Activated T-cell treated with anti-CD3 and anti-CD28 coated beads, Interleukin-2, amount 50 U/mL, for 24 hours (primary cell): ENCODE measurements at regions not wholly inside any gene's neighbourhood (a gene's known extent, or its start where the extent isn't known, plus 50 kb on each side); places are given as distances from the start of the nearest gene placed in this dataset.

Source experiments
- DNase-seq: peaks from one replicate; pipeline ENCODE4 v3.0.0-alpha.2; 2020
- H3K27ac Mint-ChIP-seq: 2 replicates; pipeline ENCODE4 v1.8.0; 2020; ENCODE audit warnings: mild to moderate bottlenecking, mixed read lengths
- H3K27me3 Mint-ChIP-seq: 2 replicates; pipeline ENCODE4 v1.8.0; 2020; ENCODE audit warnings: mixed read lengths
- H3K36me3 Mint-ChIP-seq: 2 replicates; pipeline ENCODE4 v1.8.0; 2020; ENCODE audit warnings: low read depth, mixed read lengths
- H3K4me1 Mint-ChIP-seq: 2 replicates; pipeline ENCODE4 v1.8.0; 2020; ENCODE audit warnings: low read depth, mixed read lengths
- H3K4me3 Mint-ChIP-seq: 2 replicates; pipeline ENCODE4 v1.8.0; 2020; ENCODE audit warnings: mild to moderate bottlenecking, moderate library complexity, mixed read lengths
- H3K9me3 Mint-ChIP-seq: 2 replicates; pipeline ENCODE4 v1.8.0; 2020; ENCODE audit warnings: mixed read lengths

- no peaks in the 10 kb centered on the region for H3K36me3 Mint-ChIP-seq
- H3K9me3 Mint-ChIP-seq, result no peaks in the 10 kb centered on the region
- no peak overlapping the region for H3K4me3 Mint-ChIP-seq
- peaks cover 8% of the 10 kb centered on the region for H3K4me1 Mint-ChIP-seq
- no peak for DNase-seq
- H3K27ac Mint-ChIP-seq, result no peak overlapping the region
- no peaks in the 10 kb centered on the region for H3K27me3 Mint-ChIP-seq
Observed at GRCh38 chr12:67927324-67927723, 61.9 kb upstream of the IFNG-AS1 start.

GRCh38 chr12:67927815-67928214 is 61.4 kb upstream of the IFNG-AS1 start:
- no peaks in the 10 kb centered on the region for H3K9me3 Mint-ChIP-seq

GRCh38 chr12:67928621-67929383 is 60.4 kb upstream of the IFNG-AS1 start:
- no peaks in the 10 kb centered on the region for H3K36me3 Mint-ChIP-seq
- H3K4me1 Mint-ChIP-seq, result peaks cover 8% of the 10 kb centered on the region
- no peak overlapping the region for H3K4me3 Mint-ChIP-seq
- H3K27ac Mint-ChIP-seq, result no peak overlapping the region
- no peaks in the 10 kb centered on the region for H3K27me3 Mint-ChIP-seq
- H3K9me3 Mint-ChIP-seq, result no peaks in the 10 kb centered on the region
- DNase-seq, result no peak

More at GRCh38 chr12:67927815-67928214, 61.4 kb upstream of the IFNG-AS1 start:
- no peak for DNase-seq
- Mint-ChIP-seq H3K4me3 (no peak overlapping the region), H3K27me3 (no peaks in the 10 kb centered on the region), H3K36me3 (no peaks in the 10 kb centered on the region), H3K27ac (no peak overlapping the region), H3K4me1 (peaks cover 8% of the 10 kb centered on the region)

- Mint-ChIP-seq H3K36me3 (no peaks in the 10 kb centered on the region), H3K9me3 (no peaks in the 10 kb centered on the region), H3K27me3 (no peaks in the 10 kb centered on the region), H3K4me1 (peaks cover 8% of the 10 kb centered on the region), H3K27ac (no peak overlapping the region), H3K4me3 (no peak overlapping the region)
- DNase-seq, result no peak
Observed at GRCh38 chr12:67929384-67929772, 59.9 kb upstream of the IFNG-AS1 start.

- H3K4me1 Mint-ChIP-seq, result no peaks in the 10 kb centered on the region
- H3K4me3 Mint-ChIP-seq, result no peak overlapping the region
- H3K36me3 Mint-ChIP-seq, result no peaks in the 10 kb centered on the region
- no peaks in the 10 kb centered on the region for H3K27me3 Mint-ChIP-seq
- no peak for DNase-seq
- H3K27ac Mint-ChIP-seq, result no peak overlapping the region
- no peaks in the 10 kb centered on the region for H3K9me3 Mint-ChIP-seq
Observed at GRCh38 chr12:67937822-67938221, 51.4 kb upstream of the IFNG-AS1 start.
